ENCODE measurements at regions not wholly inside any gene's neighbourhood (a gene's known extent, or its start where the extent isn't known, plus 50 kb on each side); places are given as distances from the start of the nearest gene placed in this dataset.

DNA sequence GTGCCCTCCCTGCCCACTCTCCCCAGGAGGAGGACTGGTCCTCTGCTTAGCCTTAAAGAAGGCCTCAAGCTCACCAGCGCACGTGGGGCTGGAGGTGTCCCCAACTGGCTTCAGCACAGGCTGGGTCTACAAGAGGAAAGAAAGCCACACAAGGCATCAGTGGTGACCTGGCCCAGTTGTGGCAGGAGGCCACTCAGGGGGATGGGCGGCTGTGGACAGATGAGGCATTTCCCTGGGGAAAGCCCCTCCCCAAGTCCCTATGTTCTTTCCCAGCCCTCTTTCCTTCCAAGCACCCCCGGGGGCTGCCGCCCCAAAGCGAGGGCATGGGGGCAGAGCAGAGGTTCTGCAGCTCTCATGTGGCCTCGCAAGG is 155.2 kb upstream of the TLE3 start:
- TF ChIP-seq, protein P1, sequence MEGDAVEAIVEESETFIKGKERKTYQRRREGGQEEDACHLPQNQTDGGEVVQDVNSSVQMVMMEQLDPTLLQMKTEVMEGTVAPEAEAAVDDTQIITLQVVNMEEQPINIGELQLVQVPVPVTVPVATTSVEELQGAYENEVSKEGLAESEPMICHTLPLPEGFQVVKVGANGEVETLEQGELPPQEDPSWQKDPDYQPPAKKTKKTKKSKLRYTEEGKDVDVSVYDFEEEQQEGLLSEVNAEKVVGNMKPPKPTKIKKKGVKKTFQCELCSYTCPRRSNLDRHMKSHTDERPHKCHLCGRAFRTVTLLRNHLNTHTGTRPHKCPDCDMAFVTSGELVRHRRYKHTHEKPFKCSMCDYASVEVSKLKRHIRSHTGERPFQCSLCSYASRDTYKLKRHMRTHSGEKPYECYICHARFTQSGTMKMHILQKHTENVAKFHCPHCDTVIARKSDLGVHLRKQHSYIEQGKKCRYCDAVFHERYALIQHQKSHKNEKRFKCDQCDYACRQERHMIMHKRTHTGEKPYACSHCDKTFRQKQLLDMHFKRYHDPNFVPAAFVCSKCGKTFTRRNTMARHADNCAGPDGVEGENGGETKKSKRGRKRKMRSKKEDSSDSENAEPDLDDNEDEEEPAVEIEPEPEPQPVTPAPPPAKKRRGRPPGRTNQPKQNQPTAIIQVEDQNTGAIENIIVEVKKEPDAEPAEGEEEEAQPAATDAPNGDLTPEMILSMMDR (IDR thresholded peaks at IDR 0.05) = no peak
- TF ChIP-seq POLR2A (IDR thresholded peaks at IDR 0.05) = no peak
- TF ChIP-seq POLR2AphosphoS5 (IDR thresholded peaks at IDR 0.05) = no peak
